GM23248 (cell line): ENCODE measurements at regions not wholly inside any gene's neighbourhood (a gene's known extent, or its start where the extent isn't known, plus 50 kb on each side); places are given as distances from the start of the nearest gene placed in this dataset.

Experiments
- EZH2 ChIP-seq: fragments of 200-600 bp; sonication (generic); IDR thresholded peaks from 2 replicates; pipeline ENCODE4 v1.6.1; 2018; ENCODE audit warnings: antibody characterized with exemption, mild to moderate bottlenecking; ENCODE audit not compliant: insufficient read depth, poor library complexity, severe bottlenecking
- EZH2phosphoT487 ChIP-seq: fragments of 200-600 bp; sonication (generic); IDR thresholded peaks from 2 replicates; pipeline ENCODE4 v1.6.1; 2018; ENCODE audit warnings: antibody characterized with exemption, moderate library complexity, mild to moderate bottlenecking, low read depth; ENCODE audit not compliant: insufficient read depth

DNA sequence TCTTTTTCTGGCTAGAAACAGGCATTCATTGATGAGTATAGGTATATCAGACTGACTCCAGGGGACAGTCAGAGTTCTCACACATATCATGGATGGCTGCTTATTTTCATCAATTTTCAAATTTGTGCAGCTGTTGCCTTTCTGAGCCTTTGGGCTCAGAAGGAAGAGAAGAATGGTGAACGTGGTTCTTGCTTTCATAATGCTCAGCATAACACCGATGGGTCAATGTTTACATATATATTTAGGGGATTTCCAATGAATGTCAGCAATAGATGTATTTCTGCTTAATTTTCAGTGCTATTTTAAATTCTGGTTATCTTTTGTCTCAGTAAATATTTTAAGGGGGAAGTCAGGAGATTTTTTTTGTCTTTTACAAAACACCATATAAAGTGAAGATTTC, 581.4 kb upstream of the DPPA4 start:
- TF ChIP-seq EZH2 = no peak
- TF ChIP-seq EZH2phosphoT487 = no peak
